ENCODE measurements at regions not wholly inside any gene's neighbourhood (a gene's known extent, or its start where the extent isn't known, plus 50 kb on each side); places are given as distances from the start of the nearest gene placed in this dataset.

- no peak overlapping the region for H3K27ac ChIP-seq (ENCODE audit: low read depth, low read length)
- H3K4me3 ChIP-seq (ENCODE audit: low read length): no peak overlapping the region
- Mint-ChIP-seq H3K36me3 (no peaks in the 10 kb centered on the region), H3K4me3 (no peak overlapping the region), H3K4me1 (peaks cover 4 to 14% (median 10%) of the 10 kb centered on the region in 3 donors), H3K27ac (peak overlapping the region in 1 of 8 donors; percentile 36), H3K27me3 (peaks cover 0 to 1% of the 10 kb centered on the region in 2 donors), H3K9me3 (no peaks in the 10 kb centered on the region)
- no peaks in the 10 kb centered on the region for H3K36me3 ChIP-seq (ENCODE audit: insufficient read depth, low read length)
- H3K4me1 ChIP-seq (ENCODE audit: insufficient read depth, low read length): no peaks in the 10 kb centered on the region
- CTCF ChIA-PET: no interaction called here
- no peak for DNase-seq
- H3K27me3 ChIP-seq (ENCODE audit: insufficient read depth, low read length, poor library complexity, severe bottlenecking): no peaks in the 10 kb centered on the region
- POLR2A ChIA-PET: no interaction called here
- no peaks in the 10 kb centered on the region for H3K9me3 ChIP-seq (ENCODE audit: low read length)
Observed at GRCh38 chr12:19894803-19895202, 455.5 kb downstream of the AEBP2 start.

GRCh38 chr12:19895246-19896020 is 456.1 kb downstream of the AEBP2 start:
- H3K27ac ChIP-seq (ENCODE audit: low read depth, low read length): no peak overlapping the region
- Mint-ChIP-seq H3K9me3 (no peaks in the 10 kb centered on the region), H3K27ac (peak overlapping the region in 1 of 8 donors; percentile 51), H3K4me3 (no peak overlapping the region), H3K27me3 (peaks cover 0 to 3% of the 10 kb centered on the region in 2 donors), H3K4me1 (peaks cover 4 to 14% (median 10%) of the 10 kb centered on the region in 3 donors), H3K36me3 (no peaks in the 10 kb centered on the region)
- no peak overlapping the region for H3K4me3 ChIP-seq (ENCODE audit: low read length)
- H3K9me3 ChIP-seq (ENCODE audit: low read length): no peaks in the 10 kb centered on the region
- no peak for DNase-seq
- ChIA-PET CTCF (no interaction called here), POLR2A (no interaction called here)
- no peaks in the 10 kb centered on the region for H3K4me1 ChIP-seq (ENCODE audit: insufficient read depth, low read length)
- no peaks in the 10 kb centered on the region for H3K27me3 ChIP-seq (ENCODE audit: insufficient read depth, low read length, poor library complexity, severe bottlenecking)
- H3K36me3 ChIP-seq (ENCODE audit: insufficient read depth, low read length): no peaks in the 10 kb centered on the region

GRCh38 chr12:19896041-19896440 is 456.7 kb downstream of the AEBP2 start:
- H3K27ac Mint-ChIP-seq: no peak overlapping the region
- DNase-seq: no peak
- no peaks in the 10 kb centered on the region for H3K4me1 ChIP-seq (ENCODE audit: insufficient read depth, low read length)
- no peaks in the 10 kb centered on the region for H3K9me3 Mint-ChIP-seq
- H3K36me3 Mint-ChIP-seq: no peaks in the 10 kb centered on the region
- H3K27ac ChIP-seq (ENCODE audit: low read depth, low read length): no peak overlapping the region
- no peak overlapping the region for H3K4me3 ChIP-seq (ENCODE audit: low read length)
- no peak overlapping the region for H3K4me3 Mint-ChIP-seq
- H3K27me3 Mint-ChIP-seq: peaks cover 0 to 3% of the 10 kb centered on the region in 2 donors
- CTCF ChIA-PET: no interaction called here
- no peaks in the 10 kb centered on the region for H3K36me3 ChIP-seq (ENCODE audit: insufficient read depth, low read length)
- H3K9me3 ChIP-seq (ENCODE audit: low read length): no peaks in the 10 kb centered on the region
- H3K27me3 ChIP-seq (ENCODE audit: insufficient read depth, low read length, poor library complexity, severe bottlenecking): no peaks in the 10 kb centered on the region
- POLR2A ChIA-PET: no interaction called here
- H3K4me1 Mint-ChIP-seq: peaks cover 4 to 14% (median 10%) of the 10 kb centered on the region in 3 donors

- H3K4me1 ChIP-seq (ENCODE audit: insufficient read depth, low read length): no peaks in the 10 kb centered on the region
- H3K27me3 Mint-ChIP-seq: peaks cover 0 to 3% of the 10 kb centered on the region in 2 donors
- no peaks in the 10 kb centered on the region for H3K36me3 Mint-ChIP-seq
Observed at GRCh38 chr12:19896534-19896933, 457.2 kb downstream of the AEBP2 start.

GRCh38 chr12:19897900-19898408 is 458.7 kb downstream of the AEBP2 start:
- H3K9me3 Mint-ChIP-seq: no peaks in the 10 kb centered on the region
- H3K27me3 ChIP-seq (ENCODE audit: insufficient read depth, low read length, poor library complexity, severe bottlenecking): no peaks in the 10 kb centered on the region
- H3K4me1 Mint-ChIP-seq: peaks cover 4 to 14% (median 10%) of the 10 kb centered on the region in 3 donors
- peaks cover 0 to 3% of the 10 kb centered on the region in 2 donors for H3K27me3 Mint-ChIP-seq
- H3K36me3 ChIP-seq (ENCODE audit: insufficient read depth, low read length): no peaks in the 10 kb centered on the region
- no peak overlapping the region for H3K27ac Mint-ChIP-seq
- H3K9me3 ChIP-seq (ENCODE audit: low read length): no peaks in the 10 kb centered on the region
- H3K4me3 ChIP-seq (ENCODE audit: low read length): no peak overlapping the region
- CTCF ChIA-PET: no interaction called here
- H3K36me3 Mint-ChIP-seq: no peaks in the 10 kb centered on the region
- POLR2A ChIA-PET: no interaction called here
- no peaks in the 10 kb centered on the region for H3K4me1 ChIP-seq (ENCODE audit: insufficient read depth, low read length)
- no peak overlapping the region for H3K4me3 Mint-ChIP-seq
- no peak for DNase-seq
- no peak overlapping the region for H3K27ac ChIP-seq (ENCODE audit: low read depth, low read length)

More at GRCh38 chr12:19896534-19896933, 457.2 kb downstream of the AEBP2 start:
- CTCF ChIA-PET: no interaction called here
- H3K9me3 ChIP-seq (ENCODE audit: low read length): no peaks in the 10 kb centered on the region
- H3K27ac ChIP-seq (ENCODE audit: low read depth, low read length): no peak overlapping the region
- Mint-ChIP-seq H3K27ac (no peak overlapping the region), H3K4me1 (peaks cover 4 to 14% (median 10%) of the 10 kb centered on the region in 3 donors), H3K9me3 (no peaks in the 10 kb centered on the region), H3K4me3 (no peak overlapping the region)
- POLR2A ChIA-PET: no interaction called here
- no peak for DNase-seq
- no peaks in the 10 kb centered on the region for H3K36me3 ChIP-seq (ENCODE audit: insufficient read depth, low read length)
- no peaks in the 10 kb centered on the region for H3K27me3 ChIP-seq (ENCODE audit: insufficient read depth, low read length, poor library complexity, severe bottlenecking)
- no peak overlapping the region for H3K4me3 ChIP-seq (ENCODE audit: low read length)

GRCh38 chr12:19901841-19902240 is 462.5 kb downstream of the AEBP2 start:
- no peak for DNase-seq
- no peak overlapping the region for H3K4me3 ChIP-seq (ENCODE audit: low read length)
- Mint-ChIP-seq H3K9me3 (no peaks in the 10 kb centered on the region), H3K4me1 (no peaks in the 10 kb centered on the region), H3K27ac (no peak overlapping the region), H3K4me3 (no peak overlapping the region), H3K36me3 (no peaks in the 10 kb centered on the region), H3K27me3 (peaks cover 0 to 2% of the 10 kb centered on the region in 2 donors)
- ChIA-PET POLR2A (no interaction called here), CTCF (no interaction called here)
- H3K4me1 ChIP-seq (ENCODE audit: insufficient read depth, low read length): no peaks in the 10 kb centered on the region
- no peaks in the 10 kb centered on the region for H3K9me3 ChIP-seq (ENCODE audit: low read length)
- no peaks in the 10 kb centered on the region for H3K27me3 ChIP-seq (ENCODE audit: insufficient read depth, low read length, poor library complexity, severe bottlenecking)
- H3K36me3 ChIP-seq (ENCODE audit: insufficient read depth, low read length): no peaks in the 10 kb centered on the region
- no peak overlapping the region for H3K27ac ChIP-seq (ENCODE audit: low read depth, low read length)

- ChIA-PET CTCF (no interaction called here), POLR2A (no interaction called here)
- Histone ChIP-seq H3K9me3 (ENCODE audit: low read length) (no peaks in the 10 kb centered on the region), H3K36me3 (ENCODE audit: insufficient read depth, low read length) (no peaks in the 10 kb centered on the region), H3K4me1 (ENCODE audit: insufficient read depth, low read length) (no peaks in the 10 kb centered on the region), H3K4me3 (ENCODE audit: low read length) (no peak overlapping the region), H3K27me3 (ENCODE audit: insufficient read depth, low read length, poor library complexity, severe bottlenecking) (no peaks in the 10 kb centered on the region), H3K27ac (ENCODE audit: low read depth, low read length) (no peak overlapping the region)
- Mint-ChIP-seq H3K27me3 (peaks cover 0 to 2% of the 10 kb centered on the region in 2 donors), H3K27ac (no peak overlapping the region), H3K9me3 (no peaks in the 10 kb centered on the region), H3K4me1 (no peaks in the 10 kb centered on the region), H3K4me3 (no peak overlapping the region), H3K36me3 (no peaks in the 10 kb centered on the region)
- DNase-seq: no peak
Observed at GRCh38 chr12:19904819-19905218, 463.5 kb upstream of the PDE3A start.

GRCh38 chr12:19908830-19909229 is 459.5 kb upstream of the PDE3A start:
- no peaks in the 10 kb centered on the region for H3K36me3 Mint-ChIP-seq
- no peaks in the 10 kb centered on the region for H3K27me3 Mint-ChIP-seq
- no peak overlapping the region for H3K27ac Mint-ChIP-seq
- CTCF ChIA-PET: no interaction called here
- Histone ChIP-seq H3K4me1 (ENCODE audit: insufficient read depth, low read length) (no peaks in the 10 kb centered on the region), H3K4me3 (ENCODE audit: low read length) (no peak overlapping the region), H3K36me3 (ENCODE audit: insufficient read depth, low read length) (no peaks in the 10 kb centered on the region), H3K27me3 (ENCODE audit: insufficient read depth, low read length, poor library complexity, severe bottlenecking) (no peaks in the 10 kb centered on the region), H3K9me3 (ENCODE audit: low read length) (no peaks in the 10 kb centered on the region), H3K27ac (ENCODE audit: low read depth, low read length) (no peak overlapping the region)
- no peaks in the 10 kb centered on the region for H3K4me1 Mint-ChIP-seq
- no peaks in the 10 kb centered on the region for H3K9me3 Mint-ChIP-seq
- DNase-seq: no peak
- H3K4me3 Mint-ChIP-seq: no peak overlapping the region
- POLR2A ChIA-PET: no interaction called here
